Prostate gland (tissue), 2 donors: ENCODE measurements at regions not wholly inside any gene's neighbourhood (a gene's known extent, or its start where the extent isn't known, plus 50 kb on each side); places are given as distances from the start of the nearest gene placed in this dataset.
"Not testable (repeated sequence)": the region's sequence is repeated elsewhere in the genome, so short reads cannot be mapped to it uniquely, and the experiment has no call there.

Source experiments
- DNase-seq: peaks from one replicate; pipeline ENCODE4 v3.0.0-alpha.2; 2019; ENCODE audit warnings: low spot score
- H3K27ac ChIP-seq, 2 donors: fragments of 200-600 bp; sonication (generic); 2 replicates each; pipeline ENCODE4 v1.5.1; 2017 to 2019
- H3K27me3 ChIP-seq: fragments of 200-600 bp; sonication (generic); replicated peaks from 2 replicates; pipeline ENCODE4 v1.5.1; 2019; ENCODE audit not compliant: insufficient read depth
- H3K36me3 ChIP-seq, 2 donors: fragments of 200-600 bp; sonication (generic); 1 replicate in 1 of 2; 2 replicates in 1 of 2; pipeline versions ENCODE4 v1.5.1 to v1.8.1; 2017 to 2019
- H3K4me1 ChIP-seq: fragments of 200-600 bp; sonication (generic); replicated peaks from 2 replicates; pipeline ENCODE4 v1.5.1; 2019
- H3K4me3 ChIP-seq, 2 donors: fragments of 200-600 bp; sonication (generic); 2 replicates each; pipeline ENCODE4 v1.5.1; 2017 to 2019
- H3K9me3 ChIP-seq: fragments of 200-600 bp; sonication (generic); 2 replicates; pipeline ENCODE4 v1.5.1; 2017
- POLR2A ChIP-seq: fragments of 450-650 bp; IDR thresholded peaks from one replicate; pipeline ENCODE4 v1.6.1; 2016; ENCODE audit warnings: antibody characterized with exemption, mild to moderate bottlenecking
- POLR2AphosphoS5 ChIP-seq: sonication (generic); formaldehyde crosslinking; IDR thresholded peaks from one replicate; pipeline ENCODE4 v1.6.1; 2017; ENCODE audit warnings: antibody characterized with exemption
- WGBS: methylation state at CpG from one replicate; pipeline ENCODE4 v1.1.5; 2018; 5-methylcytosine and 5-hydroxymethylcytosine counted together
- intact Hi-C: fragments of 100-400 bp; cut with DNase I; formaldehyde crosslinking; loops from one replicate; pipeline ENCODE4 v1.14.2; 2022
- TF ChIP-seq, protein P1 (sequence below), 4 experiments: fragments of 200-600 bp in 2 of 4; fragments of 450-650 bp in 2 of 4; sonication (generic) in 2 of 4; IDR thresholded peaks; 1 replicate in 3 of 4; 2 replicates in 1 of 4; pipeline ENCODE4 v1.5.1; 2016 to 2019; ENCODE audit warnings: antibody characterized with exemption in 4 of 4, mild to moderate bottlenecking in 2 of 4, moderate library complexity in 2 of 4

DNA sequence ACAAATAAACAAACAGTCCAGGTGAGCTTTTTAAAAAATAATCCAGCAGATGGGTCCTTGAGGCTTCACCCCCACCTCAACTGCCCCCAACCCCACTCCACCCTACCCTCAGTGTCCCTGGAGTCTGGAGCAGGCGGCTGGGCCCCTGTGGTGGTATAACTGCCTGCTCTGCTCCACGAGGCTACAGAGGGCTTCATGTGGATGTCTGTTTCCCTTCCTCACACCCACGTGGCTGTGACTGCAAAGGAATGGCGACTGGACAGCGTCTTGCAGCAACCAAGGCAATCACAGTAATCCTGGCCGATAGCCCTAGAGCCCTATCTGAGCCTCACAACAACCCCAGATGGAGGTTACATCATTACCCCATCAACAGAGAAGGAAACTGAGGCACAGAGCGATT is 76.5 kb downstream of the SLC2A10 start:
- Histone ChIP-seq H3K27me3 (no peaks in the 10 kb centered on the region), H3K36me3 (no peaks in the 10 kb centered on the region), H3K9me3 (no peaks in the 10 kb centered on the region), H3K27ac (no peak overlapping the region), H3K4me3 (no peak overlapping the region), H3K4me1 (no peaks in the 10 kb centered on the region)
- intact Hi-C loops: no loop called here
- no peak for TF ChIP-seq POLR2A
- TF ChIP-seq, protein P1, sequence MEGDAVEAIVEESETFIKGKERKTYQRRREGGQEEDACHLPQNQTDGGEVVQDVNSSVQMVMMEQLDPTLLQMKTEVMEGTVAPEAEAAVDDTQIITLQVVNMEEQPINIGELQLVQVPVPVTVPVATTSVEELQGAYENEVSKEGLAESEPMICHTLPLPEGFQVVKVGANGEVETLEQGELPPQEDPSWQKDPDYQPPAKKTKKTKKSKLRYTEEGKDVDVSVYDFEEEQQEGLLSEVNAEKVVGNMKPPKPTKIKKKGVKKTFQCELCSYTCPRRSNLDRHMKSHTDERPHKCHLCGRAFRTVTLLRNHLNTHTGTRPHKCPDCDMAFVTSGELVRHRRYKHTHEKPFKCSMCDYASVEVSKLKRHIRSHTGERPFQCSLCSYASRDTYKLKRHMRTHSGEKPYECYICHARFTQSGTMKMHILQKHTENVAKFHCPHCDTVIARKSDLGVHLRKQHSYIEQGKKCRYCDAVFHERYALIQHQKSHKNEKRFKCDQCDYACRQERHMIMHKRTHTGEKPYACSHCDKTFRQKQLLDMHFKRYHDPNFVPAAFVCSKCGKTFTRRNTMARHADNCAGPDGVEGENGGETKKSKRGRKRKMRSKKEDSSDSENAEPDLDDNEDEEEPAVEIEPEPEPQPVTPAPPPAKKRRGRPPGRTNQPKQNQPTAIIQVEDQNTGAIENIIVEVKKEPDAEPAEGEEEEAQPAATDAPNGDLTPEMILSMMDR (IDR thresholded peaks at IDR 0.05): no peak
- TF ChIP-seq POLR2AphosphoS5: no peak
- no peak for DNase-seq
- 79% methylated on average over 7 of the region's 7 CpGs for WGBS

DNA sequence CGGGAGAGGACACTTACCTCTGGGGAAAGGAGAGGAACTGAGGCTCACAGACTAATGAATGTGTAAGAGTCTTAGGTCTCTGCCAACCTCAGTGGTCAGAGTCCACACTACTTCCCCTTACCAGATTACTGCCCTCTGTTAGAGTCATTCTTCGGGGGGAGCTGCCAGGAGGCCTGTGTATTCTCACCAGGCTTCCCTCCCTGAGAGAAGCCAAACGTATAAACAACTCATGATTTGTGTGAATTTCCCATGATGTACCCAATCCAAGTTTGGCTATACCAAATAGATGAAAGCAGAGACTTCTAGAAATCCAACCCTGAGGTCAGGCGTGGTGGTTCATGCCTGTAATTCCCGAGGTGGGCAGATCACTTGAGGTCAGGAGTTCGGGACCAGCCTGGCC is 77.1 kb downstream of the SLC2A10 start:
- 83% methylated on average over 6 of the region's 6 CpGs for WGBS
- no peak for TF ChIP-seq POLR2AphosphoS5
- TF ChIP-seq, protein P1 (IDR thresholded peaks at IDR 0.05): no peak
- TF ChIP-seq POLR2A: no peak
- no peak overlapping the region for H3K27ac ChIP-seq
- no peaks in the 10 kb centered on the region for H3K4me1 ChIP-seq
- H3K27me3 ChIP-seq: no peaks in the 10 kb centered on the region
- no peaks in the 10 kb centered on the region for H3K36me3 ChIP-seq
- DNase-seq: no peak
- H3K4me3 ChIP-seq: no peak overlapping the region
- intact Hi-C loops: no loop called here
- no peaks in the 10 kb centered on the region for H3K9me3 ChIP-seq

DNA sequence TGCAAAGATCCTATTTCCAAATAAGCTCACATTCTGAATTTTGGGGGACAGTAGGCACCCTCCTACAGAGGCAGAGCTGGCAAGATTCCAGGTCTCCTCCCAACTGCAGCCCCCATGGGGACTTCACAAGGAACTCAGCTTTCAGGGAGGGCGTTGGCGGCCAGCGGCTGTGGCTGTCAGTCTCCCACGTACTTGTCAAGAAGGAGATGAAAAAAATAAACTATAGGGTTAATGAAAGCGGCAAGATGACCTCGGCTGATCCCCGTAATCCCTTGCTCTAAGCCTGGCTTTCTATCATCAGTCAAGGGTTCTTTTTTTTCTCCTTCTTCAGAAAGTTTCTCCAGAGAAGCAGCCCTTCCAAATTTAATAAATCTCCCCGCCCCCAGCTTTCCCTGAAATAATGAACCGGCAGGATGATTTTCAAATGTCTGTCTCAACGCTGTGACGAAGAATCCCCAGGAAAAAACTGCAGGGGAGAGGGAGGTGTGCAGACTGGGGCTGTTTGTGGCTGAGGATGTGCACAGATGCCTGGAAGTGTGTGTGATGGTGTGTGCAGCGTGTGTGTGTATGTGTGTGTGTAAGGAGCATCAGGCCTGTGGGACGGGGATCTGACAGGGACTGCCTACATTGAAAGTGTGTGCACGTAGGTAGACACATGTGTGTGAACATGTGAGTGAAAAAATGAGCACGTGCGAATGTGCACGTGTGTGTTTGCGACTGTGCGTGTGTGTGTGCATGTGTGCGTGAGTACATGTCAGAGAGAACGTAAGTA is 78.7 kb downstream of the SLC2A10 start:
- TF ChIP-seq POLR2A (no peak), POLR2AphosphoS5 (no peak)
- TF ChIP-seq, protein P1 (IDR thresholded peaks at IDR 0.05): no peak

DNA sequence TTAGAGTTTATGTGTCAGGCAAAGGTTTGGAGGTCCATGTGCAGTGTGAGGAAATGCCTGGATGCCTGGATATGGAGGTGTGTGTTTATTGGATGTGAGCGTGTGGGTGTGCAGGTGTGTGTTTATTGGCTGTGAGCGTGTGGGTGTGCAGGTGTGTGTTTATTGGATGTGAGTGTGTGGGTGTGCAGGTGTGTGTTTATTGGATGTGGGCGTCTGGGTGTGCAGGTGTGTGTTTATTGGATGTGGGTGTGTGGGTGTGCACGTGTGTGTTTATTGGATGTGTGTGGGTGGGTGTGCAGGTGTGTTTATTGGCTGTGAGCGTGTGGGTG is 79.3 kb downstream of the SLC2A10 start:
- H3K4me3 ChIP-seq, H3K27ac ChIP-seq, H3K36me3 ChIP-seq, intact Hi-C loops, H3K27me3 ChIP-seq, DNase-seq, H3K9me3 ChIP-seq, H3K4me1 ChIP-seq: not testable (repeated sequence)
- 66% methylated on average over 5 of the region's 5 CpGs for WGBS

More for the DNA sequence above, 78.7 kb downstream of the SLC2A10 start:
- WGBS: 66% methylated on average over 21 of the region's 21 CpGs
- Histone ChIP-seq H3K4me3 (no peak overlapping the region), H3K36me3 (no peaks in the 10 kb centered on the region), H3K27me3 (no peaks in the 10 kb centered on the region), H3K9me3 (no peaks in the 10 kb centered on the region), H3K27ac (no peak overlapping the region), H3K4me1 (no peaks in the 10 kb centered on the region)
- no peak for DNase-seq
- intact Hi-C loops: no loop called here

DNA sequence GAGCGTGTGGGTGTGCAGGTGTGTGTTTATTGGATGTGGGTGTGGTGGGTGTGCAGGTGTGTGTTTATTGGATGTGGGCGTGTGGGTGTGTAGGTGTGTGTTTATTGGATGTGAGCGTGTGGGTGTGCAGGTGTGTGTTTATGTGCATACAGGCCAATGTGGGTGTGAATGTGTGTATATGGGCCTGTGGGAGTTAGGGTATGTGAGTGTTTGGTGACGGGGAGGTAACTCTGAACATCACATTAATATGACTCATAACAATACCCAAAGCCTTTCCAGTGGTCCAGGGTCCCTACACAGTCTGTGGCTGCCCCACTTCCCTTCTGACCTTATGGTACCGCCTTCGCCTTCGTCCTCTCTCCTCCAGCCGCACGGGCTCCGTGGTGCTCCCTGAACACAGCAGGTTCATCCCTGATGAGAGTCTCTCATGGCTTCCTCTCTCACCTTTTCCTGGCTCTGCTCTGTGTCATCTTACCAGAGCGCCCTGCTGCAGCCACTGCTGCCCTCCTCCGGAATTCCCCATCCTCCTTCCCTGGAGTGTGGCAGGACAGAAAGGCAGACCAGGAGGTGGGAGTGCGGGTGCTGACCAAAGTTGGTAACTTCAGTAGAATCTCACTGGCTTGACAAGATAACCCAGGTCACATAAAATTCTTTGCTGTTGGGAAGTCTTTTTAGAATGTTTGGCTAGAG is 80.0 kb downstream of the SLC2A10 start:
- Histone ChIP-seq H3K4me1 (no peaks in the 10 kb centered on the region), H3K4me3 (no peak overlapping the region), H3K27me3 (no peaks in the 10 kb centered on the region), H3K27ac (no peak overlapping the region), H3K36me3 (no peaks in the 10 kb centered on the region), H3K9me3 (no peaks in the 10 kb centered on the region)
- WGBS: 77% methylated on average over 13 of the region's 13 CpGs
- TF ChIP-seq POLR2AphosphoS5: no peak
- TF ChIP-seq, protein P1 (IDR thresholded peaks at IDR 0.05): no peak
- intact Hi-C loops: no loop called here
- DNase-seq: no peak
